ENCODE measurements at regions not wholly inside any gene's neighbourhood (a gene's known extent, or its start where the extent isn't known, plus 50 kb on each side); places are given as distances from the start of the nearest gene placed in this dataset.

DNA sequence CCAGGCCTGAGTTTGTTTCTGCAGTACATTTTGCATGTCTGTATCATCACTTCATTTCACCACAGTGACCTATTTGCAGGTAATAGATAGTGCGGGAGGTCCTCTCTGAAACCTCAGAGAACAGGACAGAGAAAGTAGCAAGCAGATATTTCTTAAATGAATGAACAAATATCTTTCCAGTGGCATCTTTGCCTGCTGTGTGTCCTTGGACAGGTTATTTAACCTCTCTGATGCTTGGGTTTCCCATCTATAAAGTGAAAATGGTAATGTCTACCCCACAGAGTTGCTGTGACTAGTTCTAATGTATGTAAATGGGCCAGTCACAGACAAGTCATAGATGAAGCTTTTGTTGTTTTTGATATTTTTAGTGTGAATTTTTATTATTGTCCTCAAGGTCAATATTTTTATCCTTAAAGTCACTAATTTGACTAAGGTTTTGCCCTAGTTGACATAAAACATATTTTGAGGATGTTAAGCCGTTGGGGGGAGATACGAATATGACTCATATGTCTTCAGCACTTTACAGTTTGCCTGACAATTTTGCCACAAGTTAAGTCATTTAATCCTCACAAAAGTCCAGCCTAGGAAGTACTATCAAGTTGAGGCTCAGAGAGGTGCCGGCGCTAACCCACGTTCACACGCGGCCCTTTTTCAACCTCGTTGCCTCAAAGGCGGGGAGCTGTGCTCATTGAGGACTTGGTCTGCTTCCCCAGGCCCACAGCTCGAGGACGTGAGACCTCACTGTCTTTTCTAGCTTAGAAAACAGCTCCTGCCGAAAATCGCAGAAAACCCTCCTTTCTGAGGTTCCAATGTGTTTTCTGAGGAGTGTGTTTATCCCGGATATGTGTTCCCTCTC lies 126.7 kb upstream of the STX18 start:
- H3K4me2 ChIP-seq (ENCODE audit: low read length), result no peak overlapping the region
- no peaks in the 10 kb centered on the region for H3K27me3 ChIP-seq (ENCODE audit: control insufficient read depth, insufficient read depth, low read length)
- TF ChIP-seq CTCF (IDR thresholded peaks at IDR 0.05), result no peak
- H3K9ac ChIP-seq, result no peak overlapping the region
- no peak overlapping the region for H3K27ac ChIP-seq
- H3K79me2 ChIP-seq, result no peaks in the 10 kb centered on the region
- no peaks in the 10 kb centered on the region for H3K9me3 ChIP-seq (ENCODE audit: control insufficient read depth, low read length)
- no peaks in the 10 kb centered on the region for H3K4me1 ChIP-seq
- no peak overlapping the region for H2AFZ ChIP-seq
- H3K4me3 ChIP-seq (ENCODE audit: low read depth, low read length), result no peak overlapping the region
- no peaks in the 10 kb centered on the region for H3K36me3 ChIP-seq (ENCODE audit: control insufficient read depth, insufficient read depth, low read length)

DNA sequence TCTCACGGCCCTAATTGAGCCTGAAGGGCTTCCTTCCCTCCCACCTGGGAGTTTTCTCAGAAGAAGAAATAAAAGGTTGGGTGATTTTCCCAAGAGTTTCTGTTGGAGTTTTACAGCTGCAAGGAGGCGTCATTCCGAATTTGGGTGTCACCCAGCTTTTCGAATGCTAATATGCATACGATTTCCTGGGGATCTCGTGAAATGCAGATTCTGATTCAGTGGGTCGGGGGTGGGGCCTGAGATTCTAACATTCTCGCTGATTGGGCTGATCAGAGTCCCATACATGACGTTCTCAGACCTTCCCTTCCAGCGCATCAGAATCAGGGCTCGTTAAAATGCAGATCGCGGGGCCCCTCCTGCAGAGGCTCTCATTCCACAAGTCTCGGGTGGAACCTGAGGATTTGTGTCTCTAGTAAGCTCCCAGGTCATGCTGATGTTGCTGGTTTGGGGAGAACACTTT lies 125.8 kb upstream of the STX18 start:
- Histone ChIP-seq H3K27me3 (ENCODE audit: control insufficient read depth, insufficient read depth, low read length) (no peaks in the 10 kb centered on the region), H3K4me2 (ENCODE audit: low read length) (no peak overlapping the region), H3K27ac (no peak overlapping the region), H3K9me3 (ENCODE audit: control insufficient read depth, low read length) (no peaks in the 10 kb centered on the region), H3K4me3 (ENCODE audit: low read depth, low read length) (no peak overlapping the region), H3K4me1 (no peaks in the 10 kb centered on the region), H3K9ac (no peak overlapping the region), H3K79me2 (no peaks in the 10 kb centered on the region), H3K36me3 (ENCODE audit: control insufficient read depth, insufficient read depth, low read length) (no peaks in the 10 kb centered on the region), H2AFZ (no peak overlapping the region)
- TF ChIP-seq CTCF (IDR thresholded peaks at IDR 0.05), result no peak

DNA sequence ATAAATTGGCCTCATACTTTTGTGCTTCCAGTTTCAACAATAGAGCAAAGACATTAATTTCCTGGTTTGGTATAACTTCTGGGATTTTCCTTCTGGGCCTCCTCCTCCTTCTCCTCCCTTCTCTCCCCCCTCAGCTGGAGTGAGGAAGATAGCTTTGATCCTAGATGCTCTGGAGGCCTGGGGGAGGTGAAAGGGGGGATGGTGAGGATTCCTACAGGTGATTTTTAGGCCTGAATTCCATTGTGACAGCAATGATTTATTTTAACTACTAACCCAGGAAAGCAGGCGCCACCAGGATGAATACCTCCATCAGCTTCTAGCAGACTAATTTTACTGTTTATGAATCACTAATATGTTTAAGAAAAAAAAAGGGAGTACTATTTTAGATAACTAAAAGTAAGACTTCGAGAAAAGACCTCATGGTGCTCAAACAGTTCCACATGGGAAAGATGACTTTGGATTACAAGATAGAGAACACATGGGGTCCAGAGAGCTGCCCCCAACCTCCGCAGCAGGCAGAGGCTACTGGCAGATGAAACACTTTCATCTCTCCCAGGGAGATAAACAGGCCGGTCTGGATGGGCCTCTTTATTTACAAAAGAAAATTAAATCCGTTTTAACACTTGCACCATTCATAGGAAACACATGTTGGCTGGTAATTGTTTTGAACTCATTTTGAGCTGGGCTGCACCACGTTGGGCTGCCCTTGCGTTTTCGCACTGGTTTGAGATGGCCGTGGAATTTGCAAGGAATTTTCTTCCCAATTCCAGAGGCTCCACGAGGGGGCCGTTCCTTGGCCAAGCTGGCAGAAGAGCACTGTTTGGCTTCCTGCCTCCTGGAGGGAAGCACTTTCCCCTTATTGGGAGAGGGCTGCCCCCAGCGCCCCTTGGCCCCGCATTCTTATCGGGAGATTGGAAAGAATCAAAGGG lies 125.1 kb upstream of the STX18 start:
- Histone ChIP-seq H3K79me2 (no peaks in the 10 kb centered on the region), H3K36me3 (ENCODE audit: control insufficient read depth, insufficient read depth, low read length) (no peaks in the 10 kb centered on the region), H3K4me2 (ENCODE audit: low read length) (no peak overlapping the region), H2AFZ (no peak overlapping the region), H3K4me1 (no peaks in the 10 kb centered on the region), H3K9ac (no peak overlapping the region), H3K9me3 (ENCODE audit: control insufficient read depth, low read length) (no peaks in the 10 kb centered on the region), H3K4me3 (ENCODE audit: low read depth, low read length) (no peak overlapping the region), H3K27ac (no peak overlapping the region), H3K27me3 (ENCODE audit: control insufficient read depth, insufficient read depth, low read length) (no peaks in the 10 kb centered on the region)
- no peak for TF ChIP-seq CTCF (IDR thresholded peaks at IDR 0.05)

DNA sequence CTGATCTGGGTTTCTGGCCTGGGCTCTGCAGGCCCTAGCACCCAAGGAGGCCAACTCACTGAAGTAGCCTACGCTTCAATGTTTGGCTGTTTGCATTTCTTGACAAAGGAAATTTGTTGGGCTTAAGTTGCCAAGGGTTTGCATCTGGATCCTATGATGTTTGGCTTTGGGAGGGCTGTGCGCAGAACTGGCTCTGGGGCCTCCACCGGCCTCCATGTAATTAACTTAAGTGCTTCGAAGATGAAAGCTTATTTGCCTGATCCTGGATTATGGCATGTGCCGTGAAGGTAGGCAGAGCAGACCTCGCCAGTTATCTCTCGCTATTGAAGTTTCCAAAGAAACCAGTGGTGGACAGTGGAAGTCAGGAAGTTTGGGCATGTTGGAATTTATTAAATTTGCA lies 124.3 kb upstream of the STX18 start:
- no peak overlapping the region for H3K4me3 ChIP-seq (ENCODE audit: low read depth, low read length)
- H3K4me1 ChIP-seq, result no peaks in the 10 kb centered on the region
- H3K27me3 ChIP-seq (ENCODE audit: control insufficient read depth, insufficient read depth, low read length), result no peaks in the 10 kb centered on the region
- no peaks in the 10 kb centered on the region for H3K36me3 ChIP-seq (ENCODE audit: control insufficient read depth, insufficient read depth, low read length)
- no peak overlapping the region for H3K9ac ChIP-seq
- H3K79me2 ChIP-seq, result no peaks in the 10 kb centered on the region
- no peak overlapping the region for H3K27ac ChIP-seq
- no peak overlapping the region for H2AFZ ChIP-seq
- no peak overlapping the region for H3K4me2 ChIP-seq (ENCODE audit: low read length)
- H3K9me3 ChIP-seq (ENCODE audit: control insufficient read depth, low read length), result no peaks in the 10 kb centered on the region
- no peak for TF ChIP-seq CTCF (IDR thresholded peaks at IDR 0.05)
